SK-N-MC (cell line): ENCODE measurements at regions not wholly inside any gene's neighbourhood (a gene's known extent, or its start where the extent isn't known, plus 50 kb on each side); places are given as distances from the start of the nearest gene placed in this dataset.

Experiments
- EZH2 ChIP-seq: fragments of 200-600 bp; sonication (generic); IDR thresholded peaks from one replicate; pipeline ENCODE4 v1.6.1; 2017; ENCODE audit warnings: antibody characterized with exemption
- POLR2AphosphoS5 ChIP-seq: IDR thresholded peaks from 2 replicates; pipeline ENCODE4 v1.6.1; 2012; ENCODE audit warnings: mild to moderate bottlenecking, low read depth, low read length, borderline replicate concordance

DNA sequence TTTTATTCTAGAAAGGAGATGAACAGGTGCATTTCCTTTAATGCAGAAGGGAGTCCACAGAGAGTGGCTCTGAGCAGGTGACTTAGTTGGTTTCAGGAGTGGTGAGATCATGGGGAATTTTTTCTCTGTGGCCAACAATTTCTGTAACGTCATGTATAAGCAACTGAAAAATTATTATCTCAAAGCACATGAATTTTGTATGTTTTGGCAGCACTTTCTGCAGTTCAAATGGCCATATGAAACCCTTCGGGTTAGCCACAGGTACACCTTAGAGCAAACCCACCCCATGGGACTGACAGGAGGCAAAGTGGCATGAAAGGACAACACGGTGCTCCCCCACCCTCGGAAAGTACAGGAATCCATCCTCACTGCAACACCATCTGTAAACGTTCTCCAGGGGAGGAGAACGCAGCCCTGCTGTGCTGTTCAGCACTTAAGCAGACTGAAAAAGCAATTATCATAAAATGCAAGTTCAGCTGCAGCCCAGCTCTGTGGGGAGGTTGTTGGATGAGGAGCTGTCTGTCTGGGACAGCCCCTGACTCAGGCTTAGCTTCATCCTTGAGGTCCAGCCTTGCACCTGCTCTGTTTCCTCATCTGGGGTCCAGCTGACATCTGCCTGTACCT, 55.8 kb upstream of the CLDN14 start:
- TF ChIP-seq POLR2AphosphoS5: no peak
- TF ChIP-seq EZH2: no peak
